Thoracic aorta (tissue), 2 donors: ENCODE measurements at regions not wholly inside any gene's neighbourhood (a gene's known extent, or its start where the extent isn't known, plus 50 kb on each side); places are given as distances from the start of the nearest gene placed in this dataset.
"Not testable (repeated sequence)": the region's sequence is repeated elsewhere in the genome, so short reads cannot be mapped to it uniquely, and the experiment has no call there.

Experiments used
- ATAC-seq: fragments of 150-250 bp; one replicate; pipeline ENCODE4 v1.8.0; 2017; ENCODE audit warnings: low read depth; ENCODE audit not compliant: insufficient number of reproducible peaks, low FRiP score
- DNase-seq: peaks from one replicate; pipeline ENCODE4 v3.0.0-alpha.2; 2020; ENCODE audit warnings: low spot score
- H3K27ac ChIP-seq, 2 donors: fragments of 200-600 bp; sonication (generic); 1 replicate in 1 of 2; 2 replicates in 1 of 2; pipeline ENCODE4 v1.5.1; 2016; ENCODE audit warnings: mild to moderate bottlenecking in 2 of 2, moderate library complexity in 2 of 2
- H3K27me3 ChIP-seq: fragments of 200-600 bp; sonication (generic); replicated peaks from 2 replicates; pipeline ENCODE4 v1.6.0; 2016; ENCODE audit warnings: mild to moderate bottlenecking; ENCODE audit not compliant: insufficient read depth
- H3K36me3 ChIP-seq: fragments of 200-600 bp; sonication (generic); one replicate; pipeline ENCODE4 v1.5.1; 2016
- H3K4me1 ChIP-seq, 2 donors: fragments of 200-600 bp; sonication (generic); 1 replicate in 1 of 2; 2 replicates in 1 of 2; pipeline versions ENCODE4 v1.5.1 to v1.6.0; 2016; ENCODE audit warnings: low read depth in 2 of 2, mild to moderate bottlenecking in 1 of 2; ENCODE audit not compliant: control insufficient read depth in 1 of 2
- H3K4me3 ChIP-seq: fragments of 200-600 bp; sonication (generic); 2 replicates; pipeline ENCODE4 v1.5.1; 2016; ENCODE audit warnings: mild to moderate bottlenecking
- H3K9me3 ChIP-seq: fragments of 200-600 bp; sonication (generic); 2 replicates; pipeline ENCODE4 v1.5.1; 2016
- CTCF ChIP-seq: fragments of 200-600 bp; sonication (generic); IDR thresholded peaks from one replicate; pipeline ENCODE4 v1.5.1; 2019; ENCODE audit warnings: antibody characterized with exemption

- H3K4me1 ChIP-seq = no peaks in the 10 kb centered on the region
- no peaks in the 10 kb centered on the region for H3K9me3 ChIP-seq
- ATAC-seq (no peak), DNase-seq (no peak)
- H3K36me3 ChIP-seq = no peaks in the 10 kb centered on the region
- no peaks in the 10 kb centered on the region for H3K27me3 ChIP-seq
- no peak for TF ChIP-seq CTCF
- no peak overlapping the region for H3K4me3 ChIP-seq
- H3K27ac ChIP-seq = no peak overlapping the region
Measured at GRCh38 chr7:113756250-113756649, 162.6 kb downstream of the PPP1R3A start.

GRCh38 chr7:113752689-113753088 is 166.1 kb downstream of the PPP1R3A start:
- H3K36me3 ChIP-seq = no peaks in the 10 kb centered on the region
- H3K27me3 ChIP-seq = no peaks in the 10 kb centered on the region
- no peak for DNase-seq
- no peaks in the 10 kb centered on the region for H3K9me3 ChIP-seq
- no peak overlapping the region for H3K27ac ChIP-seq
- no peaks in the 10 kb centered on the region for H3K4me1 ChIP-seq
- TF ChIP-seq CTCF = no peak
- no peak for ATAC-seq
- no peak overlapping the region for H3K4me3 ChIP-seq

GRCh38 chr7:113752289-113752688 is 166.5 kb downstream of the PPP1R3A start:
- no peak for DNase-seq
- no peaks in the 10 kb centered on the region for H3K36me3 ChIP-seq
- H3K4me3 ChIP-seq = no peak overlapping the region
- TF ChIP-seq CTCF = no peak
- no peaks in the 10 kb centered on the region for H3K27me3 ChIP-seq
- H3K4me1 ChIP-seq = no peaks in the 10 kb centered on the region
- no peak for ATAC-seq
- H3K27ac ChIP-seq = no peak overlapping the region
- no peaks in the 10 kb centered on the region for H3K9me3 ChIP-seq

- H3K4me1 ChIP-seq = no peaks in the 10 kb centered on the region
- no peak for TF ChIP-seq CTCF
- ATAC-seq = no peak
Measured at GRCh38 chr7:113751547-113751946, 167.3 kb downstream of the PPP1R3A start.

GRCh38 chr7:113748385-113748784 is 170.4 kb downstream of the PPP1R3A start:
- H3K4me3 ChIP-seq, ATAC-seq, DNase-seq: not testable (repeated sequence)

More at GRCh38 chr7:113751547-113751946, 167.3 kb downstream of the PPP1R3A start:
- H3K4me3 ChIP-seq = no peak overlapping the region
- H3K27ac ChIP-seq = no peak overlapping the region
- H3K9me3 ChIP-seq = no peaks in the 10 kb centered on the region
- H3K27me3 ChIP-seq = no peaks in the 10 kb centered on the region
- DNase-seq = no peak
- no peaks in the 10 kb centered on the region for H3K36me3 ChIP-seq

GRCh38 chr7:113742946-113743431 is 175.8 kb downstream of the PPP1R3A start:
- H3K27ac ChIP-seq, ATAC-seq, H3K4me3 ChIP-seq, H3K9me3 ChIP-seq, H3K4me1 ChIP-seq, DNase-seq, H3K27me3 ChIP-seq, H3K36me3 ChIP-seq: not testable (repeated sequence)

More at GRCh38 chr7:113748385-113748784, 170.4 kb downstream of the PPP1R3A start:
- not testable (repeated sequence) for H3K27me3 ChIP-seq, H3K27ac ChIP-seq, H3K4me1 ChIP-seq, H3K9me3 ChIP-seq, H3K36me3 ChIP-seq
